ENCODE measurements at regions not wholly inside any gene's neighbourhood (a gene's known extent, or its start where the extent isn't known, plus 50 kb on each side); places are given as distances from the start of the nearest gene placed in this dataset.

GRCh38 chr12:116474331-116474730 lies 84.8 kb upstream of the MAP1LC3B2 start:
- no peak for FAIRE-seq
- no peak for DNase-seq (ENCODE audit: insufficient read length)
- TF ChIP-seq POLR2AphosphoS5 (IDR thresholded peaks at IDR 0.05; ENCODE audit: low read depth, low read length) (no peak), POLR2A (IDR thresholded peaks at IDR 0.05; ENCODE audit: low read depth, low read length) (no peak), TAF1 (IDR thresholded peaks at IDR 0.05; ENCODE audit: borderline replicate concordance, low read depth, low read length) (no peak)

- TF ChIP-seq POLR2AphosphoS5 (IDR thresholded peaks at IDR 0.05; ENCODE audit: low read depth, low read length), result no peak
- TF ChIP-seq TAF1 (IDR thresholded peaks at IDR 0.05; ENCODE audit: borderline replicate concordance, low read depth, low read length), result no peak
- TF ChIP-seq POLR2A (IDR thresholded peaks at IDR 0.05; ENCODE audit: low read depth, low read length), result no peak
- no peak for DNase-seq (ENCODE audit: insufficient read length)
- FAIRE-seq, result no peak
Observed at GRCh38 chr12:116474899-116475298, 84.3 kb upstream of the MAP1LC3B2 start.

DNA sequence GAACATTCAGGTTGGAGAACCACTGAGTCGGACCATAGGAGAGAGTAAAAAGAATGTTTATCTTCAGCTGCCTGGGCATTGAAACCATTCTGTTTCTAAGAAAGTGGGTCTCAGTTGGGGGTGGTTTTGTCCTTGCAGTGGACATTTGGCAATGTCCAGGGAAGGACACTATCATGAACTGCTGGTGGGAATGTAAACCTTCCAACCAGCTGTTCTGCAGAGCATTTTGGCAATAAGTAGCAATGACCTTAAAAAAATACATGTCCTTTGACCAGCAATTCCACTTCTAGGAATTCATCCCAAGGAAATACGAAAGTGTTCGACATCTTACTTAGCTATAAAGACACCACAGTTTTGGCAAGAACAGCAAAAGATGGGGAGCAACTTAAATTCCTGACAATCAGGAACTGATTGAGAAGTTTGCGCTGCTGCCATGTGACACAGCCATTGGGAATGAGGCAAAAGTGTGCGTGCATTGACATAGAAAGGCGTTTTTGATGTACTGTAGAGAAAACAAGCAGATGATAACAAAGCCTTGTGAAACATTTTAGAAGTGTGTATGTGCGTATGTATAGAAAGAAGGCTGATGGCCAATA lies 82.9 kb upstream of the MAP1LC3B2 start:
- FAIRE-seq, result no peak
- TF ChIP-seq TAF1 (IDR thresholded peaks at IDR 0.05; ENCODE audit: borderline replicate concordance, low read depth, low read length) (no peak), POLR2AphosphoS5 (IDR thresholded peaks at IDR 0.05; ENCODE audit: low read depth, low read length) (no peak), POLR2A (IDR thresholded peaks at IDR 0.05; ENCODE audit: low read depth, low read length) (no peak)
- DNase-seq (ENCODE audit: insufficient read length), result no peak

DNA sequence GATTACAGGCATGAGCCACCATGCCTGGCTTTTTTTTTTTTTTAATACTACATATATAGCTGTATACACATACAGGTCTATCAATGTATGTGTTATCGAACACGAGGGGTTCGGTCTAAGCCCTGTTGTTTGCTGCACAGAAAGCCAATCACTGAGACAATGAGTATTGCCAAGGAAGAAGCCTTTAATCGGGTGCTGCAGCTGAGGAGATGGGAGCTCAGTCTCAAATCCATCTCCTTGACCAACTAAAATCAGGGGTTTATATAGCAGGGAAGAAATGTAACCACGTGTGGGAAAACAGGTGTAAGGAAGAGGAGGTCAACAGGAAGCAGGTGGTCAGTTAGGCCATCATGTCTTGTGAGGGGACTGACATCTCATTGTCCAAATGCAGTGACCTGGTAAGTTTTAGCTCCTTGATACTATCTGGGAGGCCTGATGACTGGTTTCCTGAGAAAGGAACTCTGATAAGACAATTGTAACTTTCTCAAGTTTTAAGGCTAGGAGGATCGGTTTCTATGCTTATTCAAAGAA lies 80.9 kb upstream of the MAP1LC3B2 start:
- no peak for DNase-seq (ENCODE audit: insufficient read length)
- no peak for FAIRE-seq
- TF ChIP-seq POLR2AphosphoS5 (IDR thresholded peaks at IDR 0.05; ENCODE audit: low read depth, low read length) (no peak), POLR2A (IDR thresholded peaks at IDR 0.05; ENCODE audit: low read depth, low read length) (no peak), TAF1 (IDR thresholded peaks at IDR 0.05; ENCODE audit: borderline replicate concordance, low read depth, low read length) (no peak)

GRCh38 chr12:116480210-116480810 lies 78.9 kb upstream of the MAP1LC3B2 start:
- FAIRE-seq, result no peak
- DNase-seq (ENCODE audit: insufficient read length), result no peak
- TF ChIP-seq POLR2AphosphoS5 (IDR thresholded peaks at IDR 0.05; ENCODE audit: low read depth, low read length) (no peak), TAF1 (IDR thresholded peaks at IDR 0.05; ENCODE audit: borderline replicate concordance, low read depth, low read length) (no peak), POLR2A (IDR thresholded peaks at IDR 0.05; ENCODE audit: low read depth, low read length) (no peak)

DNA sequence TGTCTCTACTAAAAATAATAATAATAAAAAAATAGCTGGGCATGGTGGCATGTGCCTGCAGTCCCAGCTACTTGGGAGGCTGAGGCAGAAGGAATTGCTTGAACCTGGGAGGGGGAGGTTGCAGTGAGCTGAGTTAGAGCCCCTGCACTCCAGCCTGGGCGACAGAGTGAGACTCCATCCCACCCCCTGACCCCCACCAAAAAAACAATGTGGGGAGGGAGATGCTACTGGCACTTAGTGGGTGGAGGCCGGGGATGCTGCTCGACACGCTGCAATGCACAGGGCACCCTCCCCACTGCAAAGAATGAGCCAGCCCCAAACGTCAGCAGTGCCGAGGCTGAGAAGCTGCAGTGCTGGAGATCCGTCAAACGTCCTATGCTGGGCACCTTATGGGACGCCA lies 77.5 kb upstream of the MAP1LC3B2 start:
- DNase-seq (ENCODE audit: insufficient read length) (no peak), FAIRE-seq (no peak)
- no peak for TF ChIP-seq POLR2AphosphoS5 (IDR thresholded peaks at IDR 0.05; ENCODE audit: low read depth, low read length)
- TF ChIP-seq POLR2A (IDR thresholded peaks at IDR 0.05; ENCODE audit: low read depth, low read length), result no peak

DNA sequence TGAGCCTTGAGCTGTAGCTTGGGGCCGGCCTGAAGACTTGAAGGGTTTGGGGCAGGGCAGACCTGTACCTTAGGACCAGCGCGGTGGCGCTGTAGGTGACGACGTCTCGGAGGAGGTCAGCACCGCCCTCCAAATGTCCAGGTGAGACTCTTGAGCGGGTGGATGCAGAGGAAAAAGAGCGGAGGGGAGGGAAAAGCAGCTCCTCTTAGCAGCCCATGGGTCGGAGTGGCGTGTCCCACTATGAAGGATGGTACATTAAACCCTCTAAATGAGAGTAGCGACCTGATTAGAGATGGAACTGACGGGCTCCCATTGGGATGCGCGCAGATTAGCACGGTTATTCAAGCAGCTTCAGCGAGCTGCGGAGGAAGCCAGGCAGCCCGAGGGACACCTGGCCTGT lies 77.0 kb upstream of the MAP1LC3B2 start:
- FAIRE-seq (no peak), DNase-seq (ENCODE audit: insufficient read length) (no peak)
- TF ChIP-seq POLR2A (IDR thresholded peaks at IDR 0.05; ENCODE audit: low read depth, low read length) (no peak), TAF1 (IDR thresholded peaks at IDR 0.05; ENCODE audit: borderline replicate concordance, low read depth, low read length) (no peak), POLR2AphosphoS5 (IDR thresholded peaks at IDR 0.05; ENCODE audit: low read depth, low read length) (no peak)

DNA sequence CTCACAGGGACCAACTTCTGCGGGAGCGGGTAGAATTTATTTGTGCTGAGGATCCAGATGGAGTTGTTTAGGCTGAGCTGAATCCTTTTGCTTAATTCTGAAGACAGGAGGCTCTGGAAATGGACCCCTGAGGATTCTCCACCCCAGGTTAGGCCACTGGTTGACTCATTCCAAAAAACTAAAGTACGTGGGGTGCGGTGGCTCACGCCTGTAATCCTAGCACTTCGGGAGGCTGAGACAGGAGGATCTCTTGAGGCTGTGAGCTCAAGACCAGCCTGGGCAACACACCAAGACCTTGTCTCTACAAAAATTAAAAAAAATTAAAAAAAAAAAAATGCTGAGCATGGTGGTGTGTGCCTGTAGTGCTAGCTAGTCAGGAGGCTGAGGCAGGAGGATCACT lies 76.3 kb upstream of the MAP1LC3B2 start:
- FAIRE-seq (no peak), DNase-seq (ENCODE audit: insufficient read length) (no peak)
- TF ChIP-seq TAF1 (IDR thresholded peaks at IDR 0.05; ENCODE audit: borderline replicate concordance, low read depth, low read length) (no peak), POLR2A (IDR thresholded peaks at IDR 0.05; ENCODE audit: low read depth, low read length) (no peak), POLR2AphosphoS5 (IDR thresholded peaks at IDR 0.05; ENCODE audit: low read depth, low read length) (no peak)

GRCh38 chr12:116483959-116484750 lies 75.0 kb upstream of the MAP1LC3B2 start:
- DNase-seq (ENCODE audit: insufficient read length) (no peak), FAIRE-seq (no peak)
- no peak for TF ChIP-seq POLR2A (IDR thresholded peaks at IDR 0.05; ENCODE audit: low read depth, low read length)
- TF ChIP-seq TAF1 (IDR thresholded peaks at IDR 0.05; ENCODE audit: borderline replicate concordance, low read depth, low read length), result no peak
- TF ChIP-seq POLR2AphosphoS5 (IDR thresholded peaks at IDR 0.05; ENCODE audit: low read depth, low read length), result no peak

GRCh38 chr12:116484807-116485206 lies 74.4 kb upstream of the MAP1LC3B2 start:
- FAIRE-seq (no peak), DNase-seq (ENCODE audit: insufficient read length) (no peak)
- TF ChIP-seq POLR2AphosphoS5 (IDR thresholded peaks at IDR 0.05; ENCODE audit: low read depth, low read length), result no peak
- TF ChIP-seq TAF1 (IDR thresholded peaks at IDR 0.05; ENCODE audit: borderline replicate concordance, low read depth, low read length), result no peak
- TF ChIP-seq POLR2A (IDR thresholded peaks at IDR 0.05; ENCODE audit: low read depth, low read length), result no peak

- TF ChIP-seq TAF1 (IDR thresholded peaks at IDR 0.05; ENCODE audit: borderline replicate concordance, low read depth, low read length) (no peak), POLR2A (IDR thresholded peaks at IDR 0.05; ENCODE audit: low read depth, low read length) (no peak), POLR2AphosphoS5 (IDR thresholded peaks at IDR 0.05; ENCODE audit: low read depth, low read length) (no peak)
- DNase-seq (ENCODE audit: insufficient read length) (no peak), FAIRE-seq (no peak)
Observed at GRCh38 chr12:116489116-116489515, 70.1 kb upstream of the MAP1LC3B2 start.
